B cell (primary cell): ENCODE measurements at regions not wholly inside any gene's neighbourhood (a gene's known extent, or its start where the extent isn't known, plus 50 kb on each side); places are given as distances from the start of the nearest gene placed in this dataset.

Experiments
- ATAC-seq: fragments of 200-7000 bp; cut with Tn5 transposase; one replicate; pipeline ENCODE4 v1.10.0; 2021; ENCODE audit warnings: low read depth, mild to moderate bottlenecking, moderate number of reproducible peaks, moderate library complexity
- CTCF ChIA-PET: fragments of 350-600 bp; sonication (Branson Sonifier 250); formaldehyde crosslinking; loops from one replicate; lab custom pipeline; 2021; ENCODE audit warnings: antibody characterized with exemption, inconsistent platforms; lab: Charles Lee
- POLR2A ChIA-PET: fragments of 350-600 bp; sonication (Branson Sonifier 250); formaldehyde crosslinking; loops from one replicate; lab custom pipeline; 2021; ENCODE audit warnings: antibody characterized with exemption; lab: Charles Lee
- DNase-seq: peaks from one replicate; pipeline ENCODE4 v3.0.0; 2013
- H2AFZ ChIP-seq: 2 replicates; pipeline ENCODE4 v1.6.1; 2012; ENCODE audit warnings: mild to moderate bottlenecking, low read depth, low read length; ENCODE audit not compliant: insufficient read depth, poor library complexity, severe bottlenecking
- H3K27ac ChIP-seq, 2 donors: 1 replicate in 1 of 2; 2 replicates in 1 of 2; pipeline ENCODE4 v1.5.1; 2012 to 2013; ENCODE audit warnings: low read length in 2 of 2, mild to moderate bottlenecking in 2 of 2, moderate library complexity in 1 of 2
- H3K27me3 ChIP-seq, 4 experiments: fragments of 200-600 bp in 1 of 4; sonication (generic) in 1 of 4; replicated peaks in 1 of 4; 1 replicate in 2 of 4; 2 replicates in 2 of 4; pipeline versions ENCODE4 v1.6.1 to v1.7.0; 2013 to 2016; ENCODE audit warnings: low read length in 3 of 4, mild to moderate bottlenecking in 2 of 4, mixed read lengths in 1 of 4, moderate library complexity in 1 of 4; ENCODE audit not compliant: insufficient read depth in 4 of 4, control insufficient read depth in 3 of 4; ENCODE audit errors: control extremely low read depth in 1 of 4
- H3K36me3 ChIP-seq, 2 experiments: replicated peaks in 1 of 2; 1 replicate in 1 of 2; 2 replicates in 1 of 2; pipeline versions ENCODE4 v1.6.1 to v1.7.1; 2013; ENCODE audit warnings: low read length in 1 of 2; ENCODE audit not compliant: insufficient read depth in 2 of 2, control insufficient read depth in 1 of 2; ENCODE audit errors: control extremely low read depth in 1 of 2, extremely low read depth in 1 of 2
- H3K4me1 ChIP-seq, 2 donors: fragments of 200-600 bp in 1 of 2; sonication (generic) in 1 of 2; 1 replicate in 1 of 2; 2 replicates in 1 of 2; pipeline versions ENCODE4 v1.5.1 to v1.6.1; 2013 to 2017; ENCODE audit warnings: low read length in 2 of 2; ENCODE audit not compliant: control insufficient read depth in 2 of 2, insufficient read depth in 2 of 2
- H3K4me2 ChIP-seq: replicated peaks from 2 replicates; pipeline ENCODE3; 2012; ENCODE audit warnings: mild to moderate bottlenecking, low read depth, low read length; ENCODE audit not compliant: poor library complexity, severe bottlenecking
- H3K4me3 ChIP-seq, 5 experiments: fragments of 200-600 bp in 1 of 5; sonication (generic) in 1 of 5; 1 replicate in 3 of 5; 2 replicates in 2 of 5; pipeline versions ENCODE4 v1.5.1 to v1.7.0; 2011 to 2016; ENCODE audit warnings: low read length in 4 of 5, mild to moderate bottlenecking in 4 of 5, low read depth in 2 of 5, control low read depth in 1 of 5, moderate library complexity in 1 of 5; ENCODE audit not compliant: insufficient read depth in 1 of 5; ENCODE audit errors: control extremely low read depth in 1 of 5, extremely low read depth in 1 of 5
- H3K79me2 ChIP-seq: fragments of 200-600 bp; sonication (generic); one replicate; pipeline ENCODE4 v1.6.0; 2016; ENCODE audit warnings: low read length; ENCODE audit not compliant: control insufficient read depth, insufficient read depth
- H3K9ac ChIP-seq: fragments of 200-600 bp; sonication (generic); 2 replicates; pipeline ENCODE4 v1.6.1; 2017; ENCODE audit warnings: mild to moderate bottlenecking, low read length, moderate library complexity
- H3K9me3 ChIP-seq, 3 donors: one replicate each; pipeline versions ENCODE4 v1.6.1 to v1.7.1; 2013; ENCODE audit warnings: low read length in 2 of 3; ENCODE audit not compliant: control insufficient read depth in 2 of 3, insufficient read depth in 1 of 3; ENCODE audit errors: control extremely low read depth in 1 of 3
- H4K20me1 ChIP-seq: 2 replicates; pipeline ENCODE4 v1.6.0; 2012; ENCODE audit warnings: mild to moderate bottlenecking, low read length; ENCODE audit not compliant: insufficient read depth, control insufficient read depth, poor library complexity, severe bottlenecking
- H3K27ac Mint-ChIP-seq: one replicate; pipeline ENCODE4 v1.8.0; 2021; ENCODE audit warnings: mixed read lengths
- H3K27me3 Mint-ChIP-seq: one replicate; pipeline ENCODE4 v1.8.0; 2021; ENCODE audit warnings: mixed read lengths
- H3K4me1 Mint-ChIP-seq: one replicate; pipeline ENCODE4 v1.8.0; 2021; ENCODE audit warnings: mixed read lengths
- H3K4me3 Mint-ChIP-seq: one replicate; pipeline ENCODE4 v1.8.0; 2021; ENCODE audit warnings: mixed read lengths
- H3K9me3 Mint-ChIP-seq: one replicate; pipeline ENCODE4 v1.8.0; 2022; ENCODE audit warnings: mixed read lengths; ENCODE audit not compliant: insufficient read depth
- CTCF ChIP-seq: fragments of 200-600 bp; IDR thresholded peaks from one replicate; pipeline ENCODE4 v1.8.0; 2022; ENCODE audit warnings: antibody characterized with exemption, mild to moderate bottlenecking
- EZH2 ChIP-seq: IDR thresholded peaks from 2 replicates; pipeline ENCODE4 v1.6.1; 2012; ENCODE audit warnings: borderline replicate concordance, low read depth, mild to moderate bottlenecking, moderate library complexity, low read length; ENCODE audit not compliant: insufficient read depth, poor library complexity, severe bottlenecking
- WGBS: methylation state at CpG from one replicate; pipeline ENCODE4 v1.1.5; 2013; ENCODE audit warnings: missing lambda C conversion rate; ENCODE audit not compliant: insufficient coverage; 5-methylcytosine and 5-hydroxymethylcytosine counted together
- intact Hi-C: fragments of 100-400 bp; cut with micrococcal nuclease; formaldehyde crosslinking; loops from one replicate; pipeline ENCODE4 v1.10.0; 2022

- no peaks in the 10 kb centered on the region for H3K27me3 ChIP-seq
- H3K79me2 ChIP-seq: no peaks in the 10 kb centered on the region
- Mint-ChIP-seq H3K9me3 (no peaks in the 10 kb centered on the region), H3K27me3 (no peaks in the 10 kb centered on the region), H3K4me3 (no peak overlapping the region), H3K4me1 (no peaks in the 10 kb centered on the region), H3K27ac (no peak overlapping the region)
- no peak overlapping the region for H3K27ac ChIP-seq
- TF ChIP-seq CTCF (no peak), EZH2 (no peak)
- H3K4me3 ChIP-seq: no peak overlapping the region
- H3K4me1 ChIP-seq: no peaks in the 10 kb centered on the region
- WGBS: 96% methylated on average over 6 of the region's 9 CpGs
- DNase-seq (no peak), ATAC-seq (no peak)
- no peak overlapping the region for H3K9ac ChIP-seq
- H3K4me2 ChIP-seq: no peak overlapping the region
- no peak overlapping the region for H2AFZ ChIP-seq
- no peaks in the 10 kb centered on the region for H4K20me1 ChIP-seq
- ChIA-PET CTCF (no interaction called here), POLR2A (no interaction called here)
- no peaks in the 10 kb centered on the region for H3K9me3 ChIP-seq
- intact Hi-C loops: no loop called here
- H3K36me3 ChIP-seq: no peaks in the 10 kb centered on the region
Observed at GRCh38 chr2:103167599-103167998, 405.8 kb downstream of the TMEM182 start.

DNA sequence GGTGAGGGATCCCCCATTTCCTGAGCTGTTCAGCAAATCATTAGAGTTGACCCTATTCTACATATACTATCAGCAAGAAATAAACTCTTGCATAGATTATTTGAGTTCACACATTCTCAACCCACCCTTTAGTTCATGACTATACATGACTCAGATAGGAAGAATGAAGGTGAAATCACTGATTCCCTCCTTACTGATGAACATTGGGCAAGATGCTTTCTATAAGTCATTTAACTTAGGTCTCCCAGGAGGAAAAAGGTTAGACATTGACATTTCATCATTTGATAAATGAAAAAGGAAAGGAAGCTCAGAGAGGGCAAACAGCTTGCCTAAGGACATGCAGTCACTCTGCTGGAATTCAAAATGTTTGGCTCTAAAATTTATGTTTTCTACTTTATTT lies 408.0 kb downstream of the TMEM182 start:
- H3K4me3 Mint-ChIP-seq: no peak overlapping the region
- Histone ChIP-seq H4K20me1 (no peaks in the 10 kb centered on the region), H3K27ac (no peak overlapping the region), H3K9ac (no peak overlapping the region), H3K4me1 (no peaks in the 10 kb centered on the region), H3K79me2 (no peaks in the 10 kb centered on the region), H3K36me3 (no peaks in the 10 kb centered on the region), H3K4me2 (no peak overlapping the region), H2AFZ (no peak overlapping the region), H3K9me3 (no peaks in the 10 kb centered on the region), H3K27me3 (no peaks in the 10 kb centered on the region), H3K4me3 (no peak overlapping the region)
- H3K27ac Mint-ChIP-seq: no peak overlapping the region
- DNase-seq (no peak), ATAC-seq (no peak)
- intact Hi-C loops: no loop called here
- no peaks in the 10 kb centered on the region for H3K27me3 Mint-ChIP-seq
- ChIA-PET POLR2A (no interaction called here), CTCF (no interaction called here)
- no peak for TF ChIP-seq CTCF
- TF ChIP-seq EZH2: no peak
- H3K4me1 Mint-ChIP-seq: no peaks in the 10 kb centered on the region
- H3K9me3 Mint-ChIP-seq: no peaks in the 10 kb centered on the region
